CD14-positive monocyte (primary cell): ENCODE measurements at regions not wholly inside any gene's neighbourhood (a gene's known extent, or its start where the extent isn't known, plus 50 kb on each side); places are given as distances from the start of the nearest gene placed in this dataset.

Experiments used
- DNase-seq, 3 donors: peaks; one replicate each; pipeline ENCODE4 v3.0.0-alpha.2; 2011 to 2022
- H2AFZ ChIP-seq: 2 replicates; pipeline ENCODE4 v1.6.0; 2012; ENCODE audit warnings: mild to moderate bottlenecking, low read depth, low read length, inconsistent platforms; ENCODE audit not compliant: insufficient read depth, poor library complexity, severe bottlenecking
- H3K27ac ChIP-seq, 2 donors: 1 replicate in 1 of 2; 2 replicates in 1 of 2; pipeline ENCODE4 v1.5.1; 2012 to 2013; ENCODE audit warnings: low read length in 2 of 2, control low read depth in 1 of 2, inconsistent platforms in 1 of 2, low read depth in 1 of 2, mild to moderate bottlenecking in 1 of 2
- H3K27me3 ChIP-seq, 2 donors: one replicate each; pipeline versions ENCODE4 v1.6.0 to v1.6.1; 2011 to 2013; ENCODE audit warnings: low read length in 2 of 2; ENCODE audit not compliant: control insufficient read depth in 2 of 2, insufficient read depth in 2 of 2
- H3K36me3 ChIP-seq, 2 donors: replicated peaks in 1 of 2; 1 replicate in 1 of 2; 2 replicates in 1 of 2; pipeline versions ENCODE4 v1.5.1 to v1.6.1; 2012 to 2013; ENCODE audit warnings: low read length in 2 of 2, control low read depth in 1 of 2, inconsistent platforms in 1 of 2, mild to moderate bottlenecking in 1 of 2; ENCODE audit not compliant: insufficient read depth in 2 of 2, control insufficient read depth in 1 of 2
- H3K4me1 ChIP-seq, 2 donors: 1 replicate in 1 of 2; 2 replicates in 1 of 2; pipeline versions ENCODE4 v1.5.1 to v1.6.1; 2012 to 2013; ENCODE audit warnings: low read length in 2 of 2, control low read depth in 1 of 2, inconsistent platforms in 1 of 2, mild to moderate bottlenecking in 1 of 2, moderate library complexity in 1 of 2; ENCODE audit not compliant: insufficient read depth in 2 of 2, control insufficient read depth in 1 of 2
- H3K4me2 ChIP-seq: replicated peaks from 2 replicates; pipeline ENCODE3; 2012; ENCODE audit warnings: low read length, moderate library complexity, mild to moderate bottlenecking; ENCODE audit not compliant: poor library complexity, severe bottlenecking; ENCODE audit errors: extremely low read depth
- H3K4me3 ChIP-seq, 3 experiments: fragments of 200-600 bp in 1 of 3; sonication (generic) in 1 of 3; replicated peaks in 1 of 3; 1 replicate in 2 of 3; 2 replicates in 1 of 3; pipeline ENCODE4 v1.5.1; 2011 to 2013; ENCODE audit warnings: low read length in 3 of 3, mild to moderate bottlenecking in 3 of 3, control low read depth in 2 of 3, low read depth in 2 of 3, inconsistent platforms in 1 of 3, moderate library complexity in 1 of 3
- H3K79me2 ChIP-seq: 2 replicates; pipeline ENCODE4 v1.6.0; 2012; ENCODE audit warnings: mild to moderate bottlenecking, control low read depth, inconsistent platforms, low read length, moderate library complexity; ENCODE audit not compliant: insufficient read depth
- H3K9ac ChIP-seq: 2 replicates; pipeline ENCODE4 v1.6.0; 2017; ENCODE audit warnings: low read length, mild to moderate bottlenecking; ENCODE audit not compliant: insufficient read depth, poor library complexity, severe bottlenecking
- H3K9me3 ChIP-seq, 2 donors: replicated peaks in 1 of 2; 1 replicate in 1 of 2; 2 replicates in 1 of 2; pipeline versions ENCODE4 v1.5.1 to v1.6.1; 2012 to 2013; ENCODE audit warnings: low read length in 2 of 2, control low read depth in 1 of 2; ENCODE audit not compliant: control insufficient read depth in 1 of 2, insufficient read depth in 1 of 2
- H4K20me1 ChIP-seq: 2 replicates; pipeline ENCODE4 v1.6.0; 2012; ENCODE audit warnings: mild to moderate bottlenecking, low read length, control low read depth, moderate library complexity; ENCODE audit not compliant: insufficient read depth
- H3K27ac Mint-ChIP-seq, 7 donors: one replicate each; pipeline ENCODE4 v1.8.0; 2020; ENCODE audit warnings: mild to moderate bottlenecking in 7 of 7, mixed read lengths in 7 of 7, moderate library complexity in 6 of 7, inconsistent platforms in 2 of 7
- H3K27me3 Mint-ChIP-seq, 3 donors: one replicate each; pipeline ENCODE4 v1.8.0; 2021 to 2022; ENCODE audit warnings: low read depth in 3 of 3, mild to moderate bottlenecking in 3 of 3, mixed read lengths in 3 of 3, moderate library complexity in 3 of 3, inconsistent platforms in 1 of 3
- H3K36me3 Mint-ChIP-seq, 2 donors: one replicate each; pipeline ENCODE4 v1.8.0; 2020; ENCODE audit warnings: mixed read lengths in 2 of 2, inconsistent platforms in 1 of 2, mild to moderate bottlenecking in 1 of 2
- H3K4me1 Mint-ChIP-seq: one replicate; pipeline ENCODE4 v1.8.0; 2020; ENCODE audit warnings: mild to moderate bottlenecking, mixed read lengths
- H3K4me3 Mint-ChIP-seq, 2 donors: one replicate each; pipeline ENCODE4 v1.8.0; 2020; ENCODE audit warnings: mild to moderate bottlenecking in 2 of 2, mixed read lengths in 2 of 2, moderate library complexity in 1 of 2
- H3K9me3 Mint-ChIP-seq, 7 donors: one replicate each; pipeline ENCODE4 v1.8.0; 2020 to 2022; ENCODE audit warnings: mixed read lengths in 7 of 7, mild to moderate bottlenecking in 6 of 7, moderate library complexity in 6 of 7, inconsistent platforms in 2 of 7
- WGBS: methylation state at CpG from one replicate; pipeline ENCODE4 v1.1.5; 2013; ENCODE audit warnings: missing lambda C conversion rate; ENCODE audit not compliant: insufficient coverage; 5-methylcytosine and 5-hydroxymethylcytosine counted together
- intact Hi-C, 2 donors: fragments of 100-400 bp; cut with micrococcal nuclease; formaldehyde crosslinking; loops; one replicate each; pipeline versions ENCODE4 v1.15.0 to v1.15.1; 2023
- TF ChIP-seq, protein P1 (sequence below): fragments of 200-600 bp; IDR thresholded peaks from one replicate; pipeline ENCODE4 v1.8.0; 2022; ENCODE audit warnings: antibody characterized with exemption, mild to moderate bottlenecking

- peaks cover 0 to 9% (median 6%) of the 10 kb centered on the region in 7 donors for H3K9me3 Mint-ChIP-seq
- Histone ChIP-seq H3K9me3 (peaks cover 0 to 6% of the 10 kb centered on the region in 2 donors), H3K27ac (no peak overlapping the region), H3K9ac (no peak overlapping the region), H3K4me3 (no peak overlapping the region), H4K20me1 (no peaks in the 10 kb centered on the region), H3K4me1 (no peaks in the 10 kb centered on the region), H3K36me3 (no peaks in the 10 kb centered on the region), H3K4me2 (no peak overlapping the region), H2AFZ (no peak overlapping the region), H3K27me3 (no peaks in the 10 kb centered on the region), H3K79me2 (no peaks in the 10 kb centered on the region)
- intact Hi-C loops: no loop called here
- TF ChIP-seq, protein P1, sequence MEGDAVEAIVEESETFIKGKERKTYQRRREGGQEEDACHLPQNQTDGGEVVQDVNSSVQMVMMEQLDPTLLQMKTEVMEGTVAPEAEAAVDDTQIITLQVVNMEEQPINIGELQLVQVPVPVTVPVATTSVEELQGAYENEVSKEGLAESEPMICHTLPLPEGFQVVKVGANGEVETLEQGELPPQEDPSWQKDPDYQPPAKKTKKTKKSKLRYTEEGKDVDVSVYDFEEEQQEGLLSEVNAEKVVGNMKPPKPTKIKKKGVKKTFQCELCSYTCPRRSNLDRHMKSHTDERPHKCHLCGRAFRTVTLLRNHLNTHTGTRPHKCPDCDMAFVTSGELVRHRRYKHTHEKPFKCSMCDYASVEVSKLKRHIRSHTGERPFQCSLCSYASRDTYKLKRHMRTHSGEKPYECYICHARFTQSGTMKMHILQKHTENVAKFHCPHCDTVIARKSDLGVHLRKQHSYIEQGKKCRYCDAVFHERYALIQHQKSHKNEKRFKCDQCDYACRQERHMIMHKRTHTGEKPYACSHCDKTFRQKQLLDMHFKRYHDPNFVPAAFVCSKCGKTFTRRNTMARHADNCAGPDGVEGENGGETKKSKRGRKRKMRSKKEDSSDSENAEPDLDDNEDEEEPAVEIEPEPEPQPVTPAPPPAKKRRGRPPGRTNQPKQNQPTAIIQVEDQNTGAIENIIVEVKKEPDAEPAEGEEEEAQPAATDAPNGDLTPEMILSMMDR: no peak
- H3K4me1 Mint-ChIP-seq: no peaks in the 10 kb centered on the region
- no CpG with 5 or more reads among the region's 1 CpG for WGBS
- H3K4me3 Mint-ChIP-seq: no peak overlapping the region
- no peak for DNase-seq
- H3K36me3 Mint-ChIP-seq: no peaks in the 10 kb centered on the region
- peaks cover 0 to 3% (median 0%) of the 10 kb centered on the region in 3 donors for H3K27me3 Mint-ChIP-seq
- H3K27ac Mint-ChIP-seq: no peak overlapping the region
Measured at GRCh38 chr2:155418753-155419152, 720.3 kb downstream of the KCNJ3 start.

- H3K27me3 Mint-ChIP-seq: peaks cover 0 to 3% (median 0%) of the 10 kb centered on the region in 3 donors
- Histone ChIP-seq H3K4me2 (no peak overlapping the region), H3K9ac (no peak overlapping the region), H2AFZ (no peak overlapping the region), H3K79me2 (no peaks in the 10 kb centered on the region), H3K4me1 (no peaks in the 10 kb centered on the region), H3K36me3 (no peaks in the 10 kb centered on the region), H3K27ac (no peak overlapping the region), H3K27me3 (no peaks in the 10 kb centered on the region), H3K4me3 (no peak overlapping the region), H3K9me3 (peaks cover 0 to 10% of the 10 kb centered on the region in 2 donors), H4K20me1 (no peaks in the 10 kb centered on the region)
- H3K36me3 Mint-ChIP-seq: no peaks in the 10 kb centered on the region
- intact Hi-C loops: no loop called here
- no peak for DNase-seq
- TF ChIP-seq, protein P1: no peak
- H3K9me3 Mint-ChIP-seq: peaks cover 0 to 12% (median 4%) of the 10 kb centered on the region in 7 donors
- no CpG with 5 or more reads among the region's 1 CpG for WGBS
- H3K27ac Mint-ChIP-seq: no peak overlapping the region
- no peak overlapping the region for H3K4me3 Mint-ChIP-seq
- H3K4me1 Mint-ChIP-seq: no peaks in the 10 kb centered on the region
Measured at GRCh38 chr2:155412598-155412997, 714.1 kb downstream of the KCNJ3 start.
